ENCODE measurements at regions not wholly inside any gene's neighbourhood (a gene's known extent, or its start where the extent isn't known, plus 50 kb on each side); places are given as distances from the start of the nearest gene placed in this dataset.

DNA sequence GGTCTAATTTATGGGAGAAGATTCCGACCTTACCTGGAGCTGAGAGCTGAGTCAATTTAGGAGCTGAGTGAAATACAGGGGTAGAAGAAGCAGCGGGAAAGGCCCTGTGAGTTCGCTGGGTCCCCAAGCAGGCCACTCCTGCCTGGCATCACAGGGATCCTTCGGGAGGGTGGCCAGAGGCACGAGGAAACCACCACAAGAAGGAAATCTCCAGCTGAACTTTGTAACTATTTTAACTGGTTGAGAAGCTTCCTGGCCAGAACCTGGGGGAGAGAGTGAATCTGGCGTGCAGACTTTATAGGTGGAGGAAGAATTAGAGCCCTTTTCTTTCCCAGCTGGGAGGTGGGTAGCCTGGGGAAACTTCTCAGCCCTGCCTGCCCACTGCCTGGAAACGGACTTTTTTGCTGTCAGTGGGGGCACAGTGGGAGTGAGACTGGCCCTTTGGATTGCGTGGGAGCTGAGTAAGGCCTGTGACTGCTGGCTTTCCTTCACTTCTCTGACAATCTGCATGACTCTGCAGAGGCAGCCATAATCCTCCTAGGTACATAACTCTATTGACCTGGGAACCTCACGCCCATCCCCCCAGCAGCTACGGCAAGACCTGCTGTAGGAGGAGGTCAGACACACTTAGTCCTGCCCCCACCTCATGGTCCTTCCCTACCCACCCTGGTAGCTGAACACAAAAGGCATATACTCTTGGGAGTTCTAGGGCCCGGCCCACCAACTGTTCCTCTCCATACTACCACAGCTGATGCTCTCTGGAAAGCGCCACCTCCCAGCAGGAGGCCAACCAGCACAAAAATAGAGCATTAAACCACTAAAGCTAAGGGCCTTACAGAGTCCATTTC lies 340.7 kb downstream of the CNTN3 start:
- FAIRE-seq = no peak

More for the DNA sequence above, 340.7 kb downstream of the CNTN3 start:
- Histone ChIP-seq H3K9me3 (replicated peaks; ENCODE audit: control insufficient read depth, insufficient read depth, low read length) (no peaks in the 10 kb centered on the region), H2AFZ (ENCODE audit: control insufficient read depth, low read depth, low read length) (no peak overlapping the region), H3K4me2 (ENCODE audit: control insufficient read depth, insufficient read depth) (no peak overlapping the region), H4K20me1 (ENCODE audit: control insufficient read depth, insufficient read depth) (no peaks in the 10 kb centered on the region), H3K79me2 (ENCODE audit: control insufficient read depth, insufficient read depth, low read length) (no peaks in the 10 kb centered on the region), H3K4me1 (ENCODE audit: control insufficient read depth, insufficient read depth, low read length) (no peaks in the 10 kb centered on the region), H3K27me3 (replicated peaks in 1 of 2; ENCODE audit: control insufficient read depth in 2 of 2, insufficient read depth in 2 of 2, low read length in 1 of 2) (no peaks in the 10 kb centered on the region), H3K27ac (ENCODE audit: control insufficient read depth, insufficient read depth) (no peak overlapping the region), H3K9ac (ENCODE audit: control insufficient read depth, insufficient read depth, low read length) (no peak overlapping the region), H3K4me3 (no peak overlapping the region), H3K36me3 (ENCODE audit: control insufficient read depth in 2 of 2, insufficient read depth in 2 of 2, low read length in 1 of 2) (no peaks in the 10 kb centered on the region)
- SMC1A ChIA-PET (ENCODE audit: uncharacterized antibody, unreplicated experiment) = no interaction called here
- ATAC-seq = no peak
- WGBS (ENCODE audit: insufficient coverage, insufficient replicate concordance, low lambda C conversion rate, missing lambda C conversion rate) = 6% methylated on average over 12 of the region's 12 CpGs
- no peak for DNase-seq (ENCODE audit: low read depth, low spot score)
- CTCF ChIA-PET = no interaction called here
- POLR2A ChIA-PET = no interaction called here
- TF ChIP-seq, protein P1, sequence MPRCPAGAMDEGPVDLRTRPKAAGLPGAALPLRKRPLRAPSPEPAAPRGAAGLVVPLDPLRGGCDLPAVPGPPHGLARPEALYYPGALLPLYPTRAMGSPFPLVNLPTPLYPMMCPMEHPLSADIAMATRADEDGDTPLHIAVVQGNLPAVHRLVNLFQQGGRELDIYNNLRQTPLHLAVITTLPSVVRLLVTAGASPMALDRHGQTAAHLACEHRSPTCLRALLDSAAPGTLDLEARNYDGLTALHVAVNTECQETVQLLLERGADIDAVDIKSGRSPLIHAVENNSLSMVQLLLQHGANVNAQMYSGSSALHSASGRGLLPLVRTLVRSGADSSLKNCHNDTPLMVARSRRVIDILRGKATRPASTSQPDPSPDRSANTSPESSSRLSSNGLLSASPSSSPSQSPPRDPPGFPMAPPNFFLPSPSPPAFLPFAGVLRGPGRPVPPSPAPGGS (IDR thresholded peaks at IDR 0.05; ENCODE audit: borderline replicate concordance, insufficient read depth, low read depth, low read length, poor library complexity, severe bottlenecking) = no peak
- no peak for TF ChIP-seq BACH1 (IDR thresholded peaks at IDR 0.05; ENCODE audit: borderline replicate concordance)
- no peak for TF ChIP-seq TCF7 (IDR thresholded peaks at IDR 0.05; ENCODE audit: borderline replicate concordance)
- TF ChIP-seq, protein P2, sequence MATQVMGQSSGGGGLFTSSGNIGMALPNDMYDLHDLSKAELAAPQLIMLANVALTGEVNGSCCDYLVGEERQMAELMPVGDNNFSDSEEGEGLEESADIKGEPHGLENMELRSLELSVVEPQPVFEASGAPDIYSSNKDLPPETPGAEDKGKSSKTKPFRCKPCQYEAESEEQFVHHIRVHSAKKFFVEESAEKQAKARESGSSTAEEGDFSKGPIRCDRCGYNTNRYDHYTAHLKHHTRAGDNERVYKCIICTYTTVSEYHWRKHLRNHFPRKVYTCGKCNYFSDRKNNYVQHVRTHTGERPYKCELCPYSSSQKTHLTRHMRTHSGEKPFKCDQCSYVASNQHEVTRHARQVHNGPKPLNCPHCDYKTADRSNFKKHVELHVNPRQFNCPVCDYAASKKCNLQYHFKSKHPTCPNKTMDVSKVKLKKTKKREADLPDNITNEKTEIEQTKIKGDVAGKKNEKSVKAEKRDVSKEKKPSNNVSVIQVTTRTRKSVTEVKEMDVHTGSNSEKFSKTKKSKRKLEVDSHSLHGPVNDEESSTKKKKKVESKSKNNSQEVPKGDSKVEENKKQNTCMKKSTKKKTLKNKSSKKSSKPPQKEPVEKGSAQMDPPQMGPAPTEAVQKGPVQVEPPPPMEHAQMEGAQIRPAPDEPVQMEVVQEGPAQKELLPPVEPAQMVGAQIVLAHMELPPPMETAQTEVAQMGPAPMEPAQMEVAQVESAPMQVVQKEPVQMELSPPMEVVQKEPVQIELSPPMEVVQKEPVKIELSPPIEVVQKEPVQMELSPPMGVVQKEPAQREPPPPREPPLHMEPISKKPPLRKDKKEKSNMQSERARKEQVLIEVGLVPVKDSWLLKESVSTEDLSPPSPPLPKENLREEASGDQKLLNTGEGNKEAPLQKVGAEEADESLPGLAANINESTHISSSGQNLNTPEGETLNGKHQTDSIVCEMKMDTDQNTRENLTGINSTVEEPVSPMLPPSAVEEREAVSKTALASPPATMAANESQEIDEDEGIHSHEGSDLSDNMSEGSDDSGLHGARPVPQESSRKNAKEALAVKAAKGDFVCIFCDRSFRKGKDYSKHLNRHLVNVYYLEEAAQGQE (IDR thresholded peaks at IDR 0.05; ENCODE audit: low read depth, low read length) = no peak
- no peak for TF ChIP-seq TARDBP (IDR thresholded peaks at IDR 0.05; ENCODE audit: borderline replicate concordance)
- TF ChIP-seq, protein P3, sequence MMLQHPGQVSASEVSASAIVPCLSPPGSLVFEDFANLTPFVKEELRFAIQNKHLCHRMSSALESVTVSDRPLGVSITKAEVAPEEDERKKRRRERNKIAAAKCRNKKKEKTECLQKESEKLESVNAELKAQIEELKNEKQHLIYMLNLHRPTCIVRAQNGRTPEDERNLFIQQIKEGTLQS (IDR thresholded peaks at IDR 0.05; ENCODE audit: borderline replicate concordance, extremely low read depth, low read depth, low read length) = no peak
- TF ChIP-seq, protein P4, sequence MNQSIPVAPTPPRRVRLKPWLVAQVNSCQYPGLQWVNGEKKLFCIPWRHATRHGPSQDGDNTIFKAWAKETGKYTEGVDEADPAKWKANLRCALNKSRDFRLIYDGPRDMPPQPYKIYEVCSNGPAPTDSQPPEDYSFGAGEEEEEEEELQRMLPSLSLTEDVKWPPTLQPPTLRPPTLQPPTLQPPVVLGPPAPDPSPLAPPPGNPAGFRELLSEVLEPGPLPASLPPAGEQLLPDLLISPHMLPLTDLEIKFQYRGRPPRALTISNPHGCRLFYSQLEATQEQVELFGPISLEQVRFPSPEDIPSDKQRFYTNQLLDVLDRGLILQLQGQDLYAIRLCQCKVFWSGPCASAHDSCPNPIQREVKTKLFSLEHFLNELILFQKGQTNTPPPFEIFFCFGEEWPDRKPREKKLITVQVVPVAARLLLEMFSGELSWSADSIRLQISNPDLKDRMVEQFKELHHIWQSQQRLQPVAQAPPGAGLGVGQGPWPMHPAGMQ (IDR thresholded peaks at IDR 0.05; ENCODE audit: borderline replicate concordance) = no peak
- TF ChIP-seq BCL11A (IDR thresholded peaks at IDR 0.05; ENCODE audit: low read depth, low read length) = no peak
- RAD21 ChIA-PET (ENCODE audit: unreplicated experiment) = no interaction called here
- intact Hi-C loops (cut with micrococcal nuclease; ENCODE audit: unreplicated experiment) = no loop called here
- no TSS peak for BruUV-seq (replicated peaks)
- in situ Hi-C loops (cut with MboI) = no loop called here

All from GM12878 (cell line).